WERI-Rb-1 (cell line): ENCODE measurements at regions not wholly inside any gene's neighbourhood (a gene's known extent, or its start where the extent isn't known, plus 50 kb on each side); places are given as distances from the start of the nearest gene placed in this dataset.

Experiments used
- DNase-seq: peaks from one replicate; pipeline ENCODE4 v3.0.0-alpha.2; 2020
- H3K27ac ChIP-seq: fragments of 250-450 bp; sonication (Bioruptor Pico); 2 replicates; pipeline ENCODE4 v1.5.1; 2020; ENCODE audit warnings: mild to moderate bottlenecking, moderate library complexity
- H3K27me3 ChIP-seq: fragments of 250-450 bp; sonication (Bioruptor Pico); 2 replicates; pipeline ENCODE4 v1.5.1; 2021; ENCODE audit warnings: mild to moderate bottlenecking, low read depth, moderate library complexity; ENCODE audit not compliant: insufficient read depth, severe bottlenecking
- H3K36me3 ChIP-seq: fragments of 250-450 bp; sonication (Bioruptor Pico); 2 replicates; pipeline ENCODE4 v1.5.1; 2020; ENCODE audit warnings: mild to moderate bottlenecking, moderate library complexity
- H3K4me3 ChIP-seq: 2 replicates; pipeline ENCODE4 v1.5.1; 2011; ENCODE audit warnings: low read depth, mild to moderate bottlenecking, control low read depth, low read length
- H3K9me3 ChIP-seq: fragments of 250-450 bp; sonication (Bioruptor Pico); 2 replicates; pipeline ENCODE4 v1.5.1; 2021; ENCODE audit warnings: mild to moderate bottlenecking, moderate library complexity; ENCODE audit not compliant: severe bottlenecking
- TF ChIP-seq, protein P1 (sequence below): IDR thresholded peaks from 2 replicates; pipeline ENCODE4 v1.5.1; 2011; ENCODE audit warnings: low read depth, mild to moderate bottlenecking, control low read depth, inconsistent platforms, low read length

DNA sequence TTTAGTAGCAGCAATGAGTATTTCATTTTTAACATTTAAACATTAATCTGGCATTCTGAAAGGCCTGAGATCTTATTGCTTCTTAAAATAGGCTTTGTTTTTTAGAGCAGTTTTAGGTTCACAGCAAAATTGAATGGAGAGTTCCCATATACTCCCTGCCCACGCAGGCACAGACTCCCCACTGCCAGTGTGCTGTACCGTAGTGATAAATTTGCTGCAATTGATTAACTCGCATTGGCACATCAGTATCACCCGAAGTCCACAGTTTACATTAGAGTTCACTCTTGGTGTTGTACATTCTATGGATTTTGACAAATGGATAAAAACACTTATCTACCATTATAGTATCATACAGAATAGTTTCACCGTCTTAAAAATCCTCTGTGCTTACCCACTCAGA lies 71.8 kb upstream of the ERRFI1 start:
- no peak overlapping the region for H3K4me3 ChIP-seq
- DNase-seq: no peak
- no peaks in the 10 kb centered on the region for H3K27me3 ChIP-seq
- no peaks in the 10 kb centered on the region for H3K36me3 ChIP-seq
- H3K27ac ChIP-seq: no peak overlapping the region
- H3K9me3 ChIP-seq: no peaks in the 10 kb centered on the region
- TF ChIP-seq, protein P1, sequence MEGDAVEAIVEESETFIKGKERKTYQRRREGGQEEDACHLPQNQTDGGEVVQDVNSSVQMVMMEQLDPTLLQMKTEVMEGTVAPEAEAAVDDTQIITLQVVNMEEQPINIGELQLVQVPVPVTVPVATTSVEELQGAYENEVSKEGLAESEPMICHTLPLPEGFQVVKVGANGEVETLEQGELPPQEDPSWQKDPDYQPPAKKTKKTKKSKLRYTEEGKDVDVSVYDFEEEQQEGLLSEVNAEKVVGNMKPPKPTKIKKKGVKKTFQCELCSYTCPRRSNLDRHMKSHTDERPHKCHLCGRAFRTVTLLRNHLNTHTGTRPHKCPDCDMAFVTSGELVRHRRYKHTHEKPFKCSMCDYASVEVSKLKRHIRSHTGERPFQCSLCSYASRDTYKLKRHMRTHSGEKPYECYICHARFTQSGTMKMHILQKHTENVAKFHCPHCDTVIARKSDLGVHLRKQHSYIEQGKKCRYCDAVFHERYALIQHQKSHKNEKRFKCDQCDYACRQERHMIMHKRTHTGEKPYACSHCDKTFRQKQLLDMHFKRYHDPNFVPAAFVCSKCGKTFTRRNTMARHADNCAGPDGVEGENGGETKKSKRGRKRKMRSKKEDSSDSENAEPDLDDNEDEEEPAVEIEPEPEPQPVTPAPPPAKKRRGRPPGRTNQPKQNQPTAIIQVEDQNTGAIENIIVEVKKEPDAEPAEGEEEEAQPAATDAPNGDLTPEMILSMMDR: no peak

DNA sequence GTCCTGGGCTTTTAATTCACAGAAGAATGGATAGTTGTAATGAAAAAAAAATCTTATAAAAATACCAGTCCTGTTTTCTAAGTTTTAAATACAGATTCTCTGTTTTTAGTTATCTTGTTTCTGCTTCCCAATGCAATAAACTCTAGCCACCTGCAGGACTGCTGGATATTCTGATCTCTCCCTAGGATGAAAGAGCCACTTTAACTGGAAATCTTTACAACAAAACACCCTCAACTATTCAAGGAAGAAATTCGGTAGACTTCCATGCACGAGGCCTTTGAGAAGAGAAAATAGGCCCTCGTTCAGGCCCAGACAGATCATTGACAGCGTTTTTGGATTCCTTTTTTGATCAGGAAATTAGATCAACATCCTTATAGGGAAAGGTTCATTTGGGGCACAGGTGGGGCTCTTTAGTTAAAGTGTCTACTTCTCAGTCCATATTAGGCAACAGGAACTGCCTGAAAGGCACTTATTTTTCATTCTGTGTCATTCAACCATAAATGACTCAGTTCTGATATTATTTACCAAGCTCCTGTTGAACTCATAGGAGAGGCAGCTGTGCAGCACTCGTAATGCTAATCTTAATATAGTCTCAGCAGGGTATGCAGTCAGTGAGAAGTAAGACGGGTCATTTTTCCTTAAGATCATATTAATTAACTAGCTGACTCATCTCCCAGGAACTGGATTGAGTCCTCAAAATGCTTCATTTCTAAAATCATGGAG lies 71.1 kb upstream of the ERRFI1 start:
- no peak for DNase-seq
- Histone ChIP-seq H3K4me3 (no peak overlapping the region), H3K27me3 (no peaks in the 10 kb centered on the region), H3K36me3 (no peaks in the 10 kb centered on the region), H3K27ac (0 out of 2 replicates have a peak overlapping the region, but pooled peaks have one; percentile 1), H3K9me3 (no peaks in the 10 kb centered on the region)
- TF ChIP-seq, protein P1: no peak

DNA sequence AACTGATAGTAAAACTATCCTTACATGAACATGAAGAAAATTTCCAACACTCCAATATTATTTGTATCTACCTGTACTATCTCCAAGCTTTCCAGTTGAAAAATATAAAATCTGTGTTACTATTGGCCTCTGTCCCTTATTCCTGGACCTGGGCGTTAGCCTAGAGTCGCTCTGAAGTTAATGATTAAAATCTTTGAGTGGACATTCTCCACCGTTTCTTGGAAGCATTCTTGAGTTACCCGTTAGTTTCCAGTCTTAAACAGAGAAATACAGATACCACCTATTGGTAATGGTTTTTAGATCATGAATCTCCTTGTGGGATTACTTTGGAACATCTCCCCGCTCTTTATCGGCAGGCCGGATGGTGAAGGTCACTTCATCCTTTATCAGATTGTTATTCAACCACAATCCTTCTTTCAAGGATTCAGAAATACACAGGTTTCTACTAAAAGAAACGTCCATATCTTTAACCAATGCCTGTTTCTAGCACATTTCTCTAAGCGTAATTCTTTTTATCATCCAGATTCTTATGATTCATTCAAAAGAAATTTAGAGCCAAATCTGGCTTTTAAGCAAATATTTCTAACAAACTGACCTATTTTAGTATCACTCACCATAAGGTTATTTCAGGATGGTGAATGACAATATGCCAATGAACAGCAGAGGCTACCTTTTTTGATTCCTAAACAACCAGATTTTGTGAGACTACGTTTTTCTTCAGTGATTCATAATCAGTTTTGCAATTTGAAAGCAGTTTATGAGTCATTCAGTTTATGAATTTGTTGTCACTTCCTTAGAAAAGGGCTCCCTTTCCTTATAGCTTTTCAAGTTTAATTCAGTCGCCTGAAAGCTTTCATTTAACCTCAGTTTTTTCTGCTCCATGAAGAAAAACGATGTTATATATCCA lies 70.2 kb upstream of the ERRFI1 start:
- H3K27ac ChIP-seq: no peak overlapping the region
- no peaks in the 10 kb centered on the region for H3K9me3 ChIP-seq
- TF ChIP-seq, protein P1: no peak
- H3K36me3 ChIP-seq: no peaks in the 10 kb centered on the region
- H3K27me3 ChIP-seq: no peaks in the 10 kb centered on the region
- H3K4me3 ChIP-seq: no peak overlapping the region
- DNase-seq: no peak

DNA sequence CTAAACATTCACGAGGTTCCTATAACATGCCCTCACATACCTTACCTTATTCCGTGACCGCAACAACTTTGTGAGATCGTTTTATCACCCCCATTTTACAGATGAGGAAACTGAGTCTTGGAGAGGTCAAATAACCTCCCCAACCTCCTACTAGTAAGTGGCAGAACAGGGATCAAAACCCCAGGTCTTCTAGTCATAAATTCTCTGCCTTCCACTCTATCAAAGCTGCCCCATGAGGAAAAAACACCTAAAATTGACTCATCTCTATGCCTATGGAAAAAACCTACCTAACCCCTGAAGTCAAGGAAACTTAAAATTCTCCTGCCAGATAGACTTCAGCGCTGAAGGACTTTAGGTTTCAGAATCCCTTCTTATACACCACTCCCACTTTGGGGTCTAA lies 69.5 kb upstream of the ERRFI1 start:
- Histone ChIP-seq H3K27ac (no peak overlapping the region), H3K36me3 (no peaks in the 10 kb centered on the region), H3K27me3 (no peaks in the 10 kb centered on the region), H3K9me3 (no peaks in the 10 kb centered on the region), H3K4me3 (no peak overlapping the region)
- no peak for DNase-seq
- TF ChIP-seq, protein P1: no peak

DNA sequence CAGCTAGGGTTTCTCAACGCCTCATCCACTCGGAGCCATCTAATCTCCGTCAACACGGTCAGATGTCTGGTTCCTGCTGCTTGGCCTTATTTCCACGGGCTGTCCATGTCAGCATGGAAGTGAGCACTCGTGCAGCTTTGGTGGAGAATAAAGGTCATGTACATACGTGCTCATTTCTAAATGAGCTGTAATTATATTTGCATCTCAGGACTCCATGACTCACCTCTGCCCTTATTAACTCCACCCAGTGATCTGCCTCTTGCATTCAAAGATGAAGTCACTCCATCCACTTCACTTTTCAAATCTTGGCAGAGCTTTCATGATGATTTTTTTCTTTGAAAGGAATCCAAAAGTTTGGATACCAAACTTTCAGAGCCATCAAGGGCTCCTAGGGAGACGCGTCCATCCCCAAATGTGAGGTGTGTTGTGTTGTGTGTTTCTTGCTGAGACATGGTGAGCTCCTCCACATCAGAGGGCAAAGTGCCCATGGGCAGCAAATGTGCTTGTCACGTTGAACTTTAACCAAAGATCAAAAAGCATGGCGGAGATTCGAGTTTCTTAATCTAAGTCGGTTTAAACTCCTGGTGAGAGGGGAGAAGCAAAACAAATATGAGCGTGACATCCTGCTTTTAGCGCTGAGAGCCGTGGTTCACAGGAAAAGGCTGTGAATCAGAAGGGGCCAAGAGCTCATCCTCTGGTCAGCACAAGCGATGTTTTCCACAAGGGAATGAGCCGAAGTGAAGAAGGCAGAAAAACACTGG lies 68.6 kb upstream of the ERRFI1 start:
- no peak for DNase-seq
- Histone ChIP-seq H3K9me3 (no peaks in the 10 kb centered on the region), H3K27me3 (no peaks in the 10 kb centered on the region), H3K36me3 (no peaks in the 10 kb centered on the region), H3K27ac (no peak overlapping the region), H3K4me3 (no peak overlapping the region)
- TF ChIP-seq, protein P1: no peak
